SK-N-MC (cell line): ENCODE measurements at regions not wholly inside any gene's neighbourhood (a gene's known extent, or its start where the extent isn't known, plus 50 kb on each side); places are given as distances from the start of the nearest gene placed in this dataset.

ENCODE experiments used
- EZH2 ChIP-seq: fragments of 200-600 bp; sonication (generic); IDR thresholded peaks from one replicate; pipeline ENCODE4 v1.6.1; 2017; ENCODE audit warnings: antibody characterized with exemption
- POLR2AphosphoS5 ChIP-seq: IDR thresholded peaks from 2 replicates; pipeline ENCODE4 v1.6.1; 2012; ENCODE audit warnings: mild to moderate bottlenecking, low read depth, low read length, borderline replicate concordance

DNA sequence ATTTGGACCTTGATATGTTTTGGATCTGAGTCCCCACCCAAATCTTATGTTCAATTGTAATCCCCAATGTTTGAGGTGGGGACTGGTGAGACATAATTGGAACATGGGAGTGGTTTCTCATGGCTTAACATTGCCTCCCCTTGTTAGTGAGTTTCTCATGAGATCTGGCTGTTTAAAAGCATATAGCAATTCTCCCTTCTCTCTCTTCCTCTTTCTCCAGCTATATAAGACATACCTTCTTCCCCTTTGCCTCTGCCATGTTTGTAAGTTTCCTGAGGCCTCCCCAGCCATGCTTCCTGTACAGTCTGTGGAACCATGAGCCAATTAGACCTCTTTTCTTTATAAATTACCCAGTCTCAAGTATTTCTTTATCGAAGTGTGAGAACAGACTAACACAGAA is 692.4 kb downstream of the KCNT2 start:
- TF ChIP-seq EZH2: no peak
- TF ChIP-seq POLR2AphosphoS5: no peak
